ENCODE measurements at regions not wholly inside any gene's neighbourhood (a gene's known extent, or its start where the extent isn't known, plus 50 kb on each side); places are given as distances from the start of the nearest gene placed in this dataset.
A peak's percentile ranks its signal among the peaks of the same experiment; 100 is the strongest.

DNA sequence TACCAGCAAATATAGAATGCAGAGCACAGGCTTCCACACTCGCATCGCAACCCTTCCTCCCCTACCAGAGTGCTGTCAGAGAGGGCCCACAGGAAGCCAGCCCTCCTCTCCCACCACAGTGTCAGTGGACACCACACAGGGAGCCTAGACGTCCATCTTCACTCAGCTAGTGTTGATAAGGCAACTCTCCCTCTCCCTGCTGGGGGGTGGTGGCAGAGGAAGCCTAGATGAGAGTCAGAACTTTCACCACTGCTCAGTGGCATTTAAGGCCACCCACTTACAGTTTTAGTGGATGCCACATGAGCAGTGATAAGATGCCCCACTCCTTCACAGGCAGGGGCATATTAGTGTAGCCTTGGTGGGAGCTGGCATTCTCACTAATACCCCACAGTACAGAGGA is 109.8 kb upstream of the UBE3A start:
- H3K27ac ChIP-seq = no peak overlapping the region
- TF ChIP-seq, protein P1, sequence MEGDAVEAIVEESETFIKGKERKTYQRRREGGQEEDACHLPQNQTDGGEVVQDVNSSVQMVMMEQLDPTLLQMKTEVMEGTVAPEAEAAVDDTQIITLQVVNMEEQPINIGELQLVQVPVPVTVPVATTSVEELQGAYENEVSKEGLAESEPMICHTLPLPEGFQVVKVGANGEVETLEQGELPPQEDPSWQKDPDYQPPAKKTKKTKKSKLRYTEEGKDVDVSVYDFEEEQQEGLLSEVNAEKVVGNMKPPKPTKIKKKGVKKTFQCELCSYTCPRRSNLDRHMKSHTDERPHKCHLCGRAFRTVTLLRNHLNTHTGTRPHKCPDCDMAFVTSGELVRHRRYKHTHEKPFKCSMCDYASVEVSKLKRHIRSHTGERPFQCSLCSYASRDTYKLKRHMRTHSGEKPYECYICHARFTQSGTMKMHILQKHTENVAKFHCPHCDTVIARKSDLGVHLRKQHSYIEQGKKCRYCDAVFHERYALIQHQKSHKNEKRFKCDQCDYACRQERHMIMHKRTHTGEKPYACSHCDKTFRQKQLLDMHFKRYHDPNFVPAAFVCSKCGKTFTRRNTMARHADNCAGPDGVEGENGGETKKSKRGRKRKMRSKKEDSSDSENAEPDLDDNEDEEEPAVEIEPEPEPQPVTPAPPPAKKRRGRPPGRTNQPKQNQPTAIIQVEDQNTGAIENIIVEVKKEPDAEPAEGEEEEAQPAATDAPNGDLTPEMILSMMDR (conservative IDR thresholded peaks at IDR 0.05; ENCODE audit: low read depth) = no peak
- POLR2A ChIA-PET (ENCODE audit: low non-redundant PET) = no interaction called here
- no peak for DNase-seq (ENCODE audit: low spot score)
- CTCF ChIA-PET = no interaction called here

DNA sequence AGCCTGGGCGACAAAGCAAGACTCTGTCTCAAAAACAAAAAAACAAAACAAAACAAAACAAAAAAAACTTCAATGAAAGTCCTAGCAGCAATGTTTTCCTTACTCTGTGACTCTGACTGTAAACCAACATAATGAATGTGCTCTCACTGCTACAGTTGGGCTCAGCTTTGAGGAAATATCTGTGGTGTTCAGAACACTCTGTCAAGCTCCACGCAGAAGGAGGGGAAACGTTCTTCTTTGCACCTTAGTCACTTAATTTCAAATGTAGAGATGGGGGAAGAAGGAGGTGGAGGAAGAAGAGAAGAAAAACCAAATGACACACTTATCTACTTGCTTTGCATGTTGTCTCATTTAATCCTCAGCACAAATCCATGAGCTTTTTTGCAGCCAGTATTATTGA is 107.1 kb upstream of the UBE3A start:
- POLR2A ChIA-PET (ENCODE audit: low non-redundant PET) = no interaction called here
- DNase-seq (ENCODE audit: low spot score) = no peak
- CTCF ChIA-PET = no interaction called here
- no peak overlapping the region for H3K27ac ChIP-seq
- TF ChIP-seq, protein P1 (conservative IDR thresholded peaks at IDR 0.05; ENCODE audit: low read depth) = no peak

GRCh38 chr15:25545017-25545416 is 106.2 kb upstream of the UBE3A start:
- ChIA-PET CTCF (no interaction called here), POLR2A (ENCODE audit: low non-redundant PET) (no interaction called here)
- DNase-seq (ENCODE audit: low spot score) = peak; percentile 13
- H3K27ac ChIP-seq = no peak overlapping the region
- TF ChIP-seq, protein P1 (conservative IDR thresholded peaks at IDR 0.05; ENCODE audit: low read depth) = no peak

- no peak overlapping the region for H3K27ac ChIP-seq
- TF ChIP-seq, protein P1 (conservative IDR thresholded peaks at IDR 0.05; ENCODE audit: low read depth) = no peak
- DNase-seq (ENCODE audit: low spot score) = no peak
- CTCF ChIA-PET = no interaction called here
- POLR2A ChIA-PET (ENCODE audit: low non-redundant PET) = no interaction called here
These were observed 105.3 kb upstream of the UBE3A start for GRCh38 chr15:25544076-25544475.

- CTCF ChIA-PET = no interaction called here
- no peak for DNase-seq (ENCODE audit: low spot score)
- TF ChIP-seq, protein P1 (conservative IDR thresholded peaks at IDR 0.05; ENCODE audit: low read depth) = no peak
- no peak overlapping the region for H3K27ac ChIP-seq
- POLR2A ChIA-PET (ENCODE audit: low non-redundant PET) = no interaction called here
These were observed 104.4 kb upstream of the UBE3A start for GRCh38 chr15:25543196-25543595.

- H3K27ac ChIP-seq = no peak overlapping the region
- CTCF ChIA-PET = no interaction called here
- no peak for DNase-seq (ENCODE audit: low spot score)
- TF ChIP-seq, protein P1 (conservative IDR thresholded peaks at IDR 0.05; ENCODE audit: low read depth) = no peak
- POLR2A ChIA-PET (ENCODE audit: low non-redundant PET) = no interaction called here
These were observed 102.4 kb upstream of the UBE3A start for GRCh38 chr15:25541228-25541627.

Measured in RWPE1 (cell line).